Endodermal cell (in vitro differentiated cells): ENCODE measurements at regions not wholly inside any gene's neighbourhood (a gene's known extent, or its start where the extent isn't known, plus 50 kb on each side); places are given as distances from the start of the nearest gene placed in this dataset.

Source experiments
- DNase-seq: peaks from one replicate; pipeline ENCODE4 v3.0.0-alpha.2; 2017
- H3K27ac ChIP-seq: 2 replicates; pipeline ENCODE4 v1.5.1; 2013; ENCODE audit warnings: mild to moderate bottlenecking, low read depth, low read length, moderate library complexity
- H3K27me3 ChIP-seq: 2 replicates; pipeline ENCODE4 v1.6.1; 2013; ENCODE audit warnings: mild to moderate bottlenecking, low read length, moderate library complexity; ENCODE audit not compliant: insufficient read depth, control insufficient read depth, poor library complexity, severe bottlenecking
- H3K36me3 ChIP-seq: 2 replicates; pipeline ENCODE4 v1.7.0; 2013; ENCODE audit warnings: mild to moderate bottlenecking, low read length, moderate library complexity; ENCODE audit not compliant: control insufficient read depth, insufficient read depth
- H3K4me1 ChIP-seq: one replicate; pipeline ENCODE4 v1.7.0; 2013; ENCODE audit warnings: low read length; ENCODE audit not compliant: control insufficient read depth, insufficient read depth
- H3K4me3 ChIP-seq: 2 replicates; pipeline ENCODE4 v1.5.1; 2013; ENCODE audit warnings: mild to moderate bottlenecking, low read length, moderate library complexity
- H3K9ac ChIP-seq: 2 replicates; pipeline ENCODE4 v1.6.1; 2013; ENCODE audit warnings: mild to moderate bottlenecking, low read length, moderate library complexity; ENCODE audit not compliant: poor library complexity, severe bottlenecking; ENCODE audit errors: extremely low read depth
- H3K9me3 ChIP-seq: 2 replicates; pipeline ENCODE4 v1.6.1; 2013; ENCODE audit warnings: mild to moderate bottlenecking, low read length, moderate library complexity; ENCODE audit not compliant: control insufficient read depth
- H3K27ac Mint-ChIP-seq: 2 replicates; pipeline ENCODE4 v1.8.0; 2020; ENCODE audit warnings: mixed read lengths
- H3K27me3 Mint-ChIP-seq: 2 replicates; pipeline ENCODE4 v1.8.0; 2021; ENCODE audit warnings: mild to moderate bottlenecking, mixed read lengths; ENCODE audit not compliant: insufficient read depth
- H3K36me3 Mint-ChIP-seq: 2 replicates; pipeline ENCODE4 v1.8.0; 2020; ENCODE audit warnings: low read depth, mixed read lengths
- H3K4me1 Mint-ChIP-seq: 2 replicates; pipeline ENCODE4 v1.8.0; 2020; ENCODE audit warnings: mixed read lengths
- H3K4me3 Mint-ChIP-seq: 2 replicates; pipeline ENCODE4 v1.8.0; 2020; ENCODE audit warnings: mild to moderate bottlenecking, moderate library complexity, mixed read lengths
- H3K9me3 Mint-ChIP-seq: 2 replicates; pipeline ENCODE4 v1.8.0; 2020; ENCODE audit warnings: mild to moderate bottlenecking, mixed read lengths
- CTCF ChIP-seq: fragments of 200-600 bp; sonication (generic); conservative IDR thresholded peaks from 2 replicates; pipeline ENCODE4 v1.5.0; 2021; ENCODE audit warnings: antibody characterized with exemption, mild to moderate bottlenecking
- WGBS, 2 experiments: methylation state at CpG; one replicate each; pipeline versions ENCODE4 v1.1.5 to v1.1.7; 2013; ENCODE audit warnings: missing lambda C conversion rate in 2 of 2, mixed read lengths in 1 of 2; ENCODE audit not compliant: insufficient coverage in 1 of 2, insufficient read length in 1 of 2; 5-methylcytosine and 5-hydroxymethylcytosine counted together

- H3K27ac Mint-ChIP-seq = no peak overlapping the region
- H3K4me1 Mint-ChIP-seq = peaks cover 65% of the 10 kb centered on the region
- Histone ChIP-seq H3K9ac (no peak overlapping the region), H3K27me3 (no peaks in the 10 kb centered on the region), H3K27ac (no peak overlapping the region), H3K36me3 (no peaks in the 10 kb centered on the region), H3K9me3 (peaks cover 7% of the 10 kb centered on the region), H3K4me1 (peaks cover 33% of the 10 kb centered on the region), H3K4me3 (no peak overlapping the region)
- TF ChIP-seq CTCF = peak; percentile 58
- no peaks in the 10 kb centered on the region for H3K27me3 Mint-ChIP-seq
- 73% methylated on average over 2 of the region's 2 CpGs; no CpG with 5 or more reads in 1 of the 2 experiments for WGBS, 2 experiments
- no peak overlapping the region for H3K4me3 Mint-ChIP-seq
- no peaks in the 10 kb centered on the region for H3K36me3 Mint-ChIP-seq
- no peak for DNase-seq
- no peaks in the 10 kb centered on the region for H3K9me3 Mint-ChIP-seq
These were observed 132.1 kb upstream of the PAX6 start for GRCh38 chr11:31943056-31943780.

- Histone ChIP-seq H3K27me3 (no peaks in the 10 kb centered on the region), H3K36me3 (no peaks in the 10 kb centered on the region), H3K9me3 (no peaks in the 10 kb centered on the region), H3K4me1 (peaks cover 26% of the 10 kb centered on the region), H3K4me3 (no peak overlapping the region), H3K27ac (no peak overlapping the region), H3K9ac (no peak overlapping the region)
- 87 to 95% methylated on average over 4 of the region's 4 CpGs for WGBS, 2 experiments
- Mint-ChIP-seq H3K27me3 (no peaks in the 10 kb centered on the region), H3K36me3 (no peaks in the 10 kb centered on the region), H3K4me3 (no peak overlapping the region), H3K4me1 (peaks cover 59% of the 10 kb centered on the region), H3K27ac (no peak overlapping the region), H3K9me3 (no peaks in the 10 kb centered on the region)
- no peak for TF ChIP-seq CTCF
- no peak for DNase-seq
These were observed 129.4 kb upstream of the PAX6 start for GRCh38 chr11:31940371-31941037.

- 81% methylated on average over 2 of the region's 3 CpGs; no CpG with 5 or more reads in 1 of the 2 experiments for WGBS, 2 experiments
- DNase-seq = no peak
- TF ChIP-seq CTCF = no peak
- no peaks in the 10 kb centered on the region for H3K9me3 ChIP-seq
- H3K4me3 ChIP-seq = no peak overlapping the region
- Mint-ChIP-seq H3K27ac (no peak overlapping the region), H3K4me1 (peaks cover 63% of the 10 kb centered on the region), H3K36me3 (no peaks in the 10 kb centered on the region), H3K4me3 (no peak overlapping the region), H3K27me3 (no peaks in the 10 kb centered on the region), H3K9me3 (no peaks in the 10 kb centered on the region)
- no peaks in the 10 kb centered on the region for H3K36me3 ChIP-seq
- H3K9ac ChIP-seq = no peak overlapping the region
- H3K27ac ChIP-seq = no peak overlapping the region
- H3K27me3 ChIP-seq = no peaks in the 10 kb centered on the region
- peaks cover 31% of the 10 kb centered on the region for H3K4me1 ChIP-seq
These were observed 127.9 kb upstream of the PAX6 start for GRCh38 chr11:31939004-31939403.
